Body of pancreas (tissue), 4 donors: ENCODE measurements at regions not wholly inside any gene's neighbourhood (a gene's known extent, or its start where the extent isn't known, plus 50 kb on each side); places are given as distances from the start of the nearest gene placed in this dataset.

Source experiments
- ATAC-seq: fragments of 150-250 bp; one replicate; pipeline ENCODE4 v1.9.1; 2016
- DNase-seq, 4 donors: peaks; one replicate each; pipeline ENCODE4 v3.0.0-alpha.2; 2019
- H3K27ac ChIP-seq, 4 donors: fragments of 200-600 bp; sonication (generic); 1 replicate in 3 of 4; 2 replicates in 1 of 4; pipeline versions ENCODE4 v1.5.1 to v1.6.1; 2016 to 2019; ENCODE audit warnings: mild to moderate bottlenecking in 1 of 4, mixed read lengths in 1 of 4, moderate library complexity in 1 of 4
- H3K27me3 ChIP-seq, 2 donors: fragments of 200-600 bp; sonication (generic); one replicate each; pipeline ENCODE4 v1.6.0; 2016; ENCODE audit warnings: mild to moderate bottlenecking in 1 of 2
- H3K36me3 ChIP-seq, 2 donors: fragments of 200-600 bp; sonication (generic); replicated peaks in 1 of 2; 2 replicates each; pipeline ENCODE4 v1.5.1; 2016; ENCODE audit warnings: low read depth in 2 of 2; ENCODE audit not compliant: insufficient read depth in 1 of 2
- H3K4me1 ChIP-seq: fragments of 200-600 bp; sonication (generic); one replicate; pipeline ENCODE4 v1.6.0; 2016
- H3K4me3 ChIP-seq, 2 donors: fragments of 200-600 bp; sonication (generic); 1 replicate in 1 of 2; 2 replicates in 1 of 2; pipeline ENCODE4 v1.5.1; 2016 to 2019
- H3K9me3 ChIP-seq, 3 donors: fragments of 200-600 bp; sonication (generic); 1 replicate in 2 of 3; 2 replicates in 1 of 3; pipeline ENCODE4 v1.5.1; 2016
- CTCF ChIP-seq, 7 experiments: fragments of 450-650 bp in 4 of 7; fragments of 200-600 bp in 3 of 7; sonication (generic) in 3 of 7; IDR thresholded peaks; one replicate each; pipeline ENCODE4 v1.5.1; 2016 to 2019; ENCODE audit warnings: antibody characterized with exemption in 7 of 7
- POLR2A ChIP-seq, 3 donors: fragments of 450-650 bp; IDR thresholded peaks; one replicate each; pipeline ENCODE4 v1.6.1; 2016; ENCODE audit warnings: antibody characterized with exemption in 3 of 3, mild to moderate bottlenecking in 2 of 3
- WGBS, 2 donors: methylation state at CpG; one replicate each; pipeline ENCODE4 v1.1.5; 2017; 5-methylcytosine and 5-hydroxymethylcytosine counted together
- intact Hi-C: fragments of 100-400 bp; cut with DNase I; formaldehyde crosslinking; loops from one replicate; pipeline ENCODE4 v1.15.1; 2023

GRCh38 chr2:4139731-4140130 lies 436.4 kb downstream of the DCDC2C start:
- Histone ChIP-seq H3K27me3 (no peaks in the 10 kb centered on the region), H3K4me3 (no peak overlapping the region), H3K4me1 (peaks cover 15% of the 10 kb centered on the region), H3K27ac (no peak overlapping the region), H3K36me3 (no peaks in the 10 kb centered on the region), H3K9me3 (no peaks in the 10 kb centered on the region)
- TF ChIP-seq POLR2A (IDR thresholded peaks at IDR 0.05) (no peak), CTCF (IDR thresholded peaks at IDR 0.05) (no peak)
- DNase-seq: no peak
- WGBS, 2 donors: 23 to 41% methylated on average over 1 of the region's 1 CpG
- intact Hi-C loops: no loop called here
- ATAC-seq: no peak

GRCh38 chr2:4140281-4140970 lies 437.1 kb downstream of the DCDC2C start:
- 18 to 24% methylated on average over 9 of the region's 9 CpGs for WGBS, 2 donors
- Histone ChIP-seq H3K4me3 (no peak overlapping the region), H3K4me1 (peaks cover 15% of the 10 kb centered on the region), H3K27ac (no peak overlapping the region), H3K9me3 (no peaks in the 10 kb centered on the region), H3K36me3 (no peaks in the 10 kb centered on the region), H3K27me3 (no peaks in the 10 kb centered on the region)
- ATAC-seq: peak; percentile 68
- no peak for TF ChIP-seq POLR2A (IDR thresholded peaks at IDR 0.05)
- no peak for TF ChIP-seq CTCF (IDR thresholded peaks at IDR 0.05)
- intact Hi-C loops: no loop called here
- DNase-seq: peak; percentile 22 to 58 (median 40)

- Histone ChIP-seq H3K4me3 (no peak overlapping the region), H3K27me3 (no peaks in the 10 kb centered on the region), H3K4me1 (peaks cover 13% of the 10 kb centered on the region), H3K9me3 (no peaks in the 10 kb centered on the region), H3K27ac (no peak overlapping the region), H3K36me3 (no peaks in the 10 kb centered on the region)
- WGBS, 2 donors: 58 to 66% methylated on average over 1 of the region's 1 CpG
- TF ChIP-seq CTCF (IDR thresholded peaks at IDR 0.05) (no peak), POLR2A (IDR thresholded peaks at IDR 0.05) (no peak)
- intact Hi-C loops: no loop called here
- DNase-seq (no peak), ATAC-seq (no peak)
These were observed 441.4 kb downstream of the DCDC2C start for GRCh38 chr2:4144731-4145130.

GRCh38 chr2:4151521-4151920 lies 448.1 kb downstream of the DCDC2C start:
- 45 to 55% methylated on average over 2 of the region's 2 CpGs for WGBS, 2 donors
- DNase-seq (no peak), ATAC-seq (no peak)
- Histone ChIP-seq H3K27me3 (no peaks in the 10 kb centered on the region), H3K4me1 (no peaks in the 10 kb centered on the region), H3K27ac (no peak overlapping the region), H3K4me3 (no peak overlapping the region), H3K9me3 (no peaks in the 10 kb centered on the region), H3K36me3 (no peaks in the 10 kb centered on the region)
- intact Hi-C loops: no loop called here
- no peak for TF ChIP-seq CTCF (IDR thresholded peaks at IDR 0.05)
- no peak for TF ChIP-seq POLR2A (IDR thresholded peaks at IDR 0.05)

- H3K4me1 ChIP-seq: no peaks in the 10 kb centered on the region
These were observed 448.7 kb downstream of the DCDC2C start for GRCh38 chr2:4152051-4152450.

More at GRCh38 chr2:4152051-4152450, 448.7 kb downstream of the DCDC2C start:
- no peak for ATAC-seq
- Histone ChIP-seq H3K4me3 (no peak overlapping the region), H3K36me3 (no peaks in the 10 kb centered on the region), H3K27me3 (no peaks in the 10 kb centered on the region), H3K27ac (no peak overlapping the region), H3K9me3 (no peaks in the 10 kb centered on the region)
- 94% methylated on average over 1 of the region's 1 CpG for WGBS, 2 donors
- TF ChIP-seq POLR2A (IDR thresholded peaks at IDR 0.05): no peak
- no peak for TF ChIP-seq CTCF (IDR thresholded peaks at IDR 0.05)
- DNase-seq: no peak
- intact Hi-C loops: no loop called here
